K562 (cell line): ENCODE measurements at regions not wholly inside any gene's neighbourhood (a gene's known extent, or its start where the extent isn't known, plus 50 kb on each side); places are given as distances from the start of the nearest gene placed in this dataset.

ENCODE experiments used
- JUND ChIP-seq, 2 experiments: IDR thresholded peaks; 2 replicates in 1 of 2; 3 replicates in 1 of 2; pipeline ENCODE4 v1.6.1; 2011; ENCODE audit warnings: borderline replicate concordance in 2 of 2, low read depth in 2 of 2, low read length in 2 of 2, improper control_type of control experiment in 1 of 2, missing biosample characterization in 1 of 2, missing genetic modification characterization in 1 of 2, missing genetic modification reagents in 1 of 2
- MTA2 ChIP-seq: fragments of 450-650 bp; IDR thresholded peaks from 2 replicates; pipeline ENCODE4 v1.6.1; 2016; ENCODE audit warnings: low read depth
- ZC3H4 ChIP-seq: sonication (generic); formaldehyde crosslinking; IDR thresholded peaks from 2 replicates; pipeline ENCODE4 v1.9.0; 2021; ENCODE audit warnings: missing genetic modification reagents, borderline replicate concordance
- TF ChIP-seq, protein P1 (sequence below), 3 experiments: fragments of 200-800 bp in 1 of 3; sonication (Bioruptor generic) in 1 of 3; sonication (generic) in 1 of 3; formaldehyde crosslinking in 1 of 3; IDR thresholded peaks; 2 replicates each; pipeline versions ENCODE4 v1.6.1 to v1.8.0; 2016 to 2022; ENCODE audit warnings: mild to moderate bottlenecking in 2 of 3, missing compliant biosample characterization in 2 of 3, missing genetic modification characterization in 2 of 3, missing genetic modification reagents in 1 of 3
- TF ChIP-seq, protein P2 (sequence below): fragments of 450-650 bp; conservative IDR thresholded peaks from 2 replicates; pipeline ENCODE4 v1.6.1; 2016; ENCODE audit warnings: missing genetic modification characterization, low read depth, mild to moderate bottlenecking, control low read depth, missing compliant biosample characterization

DNA sequence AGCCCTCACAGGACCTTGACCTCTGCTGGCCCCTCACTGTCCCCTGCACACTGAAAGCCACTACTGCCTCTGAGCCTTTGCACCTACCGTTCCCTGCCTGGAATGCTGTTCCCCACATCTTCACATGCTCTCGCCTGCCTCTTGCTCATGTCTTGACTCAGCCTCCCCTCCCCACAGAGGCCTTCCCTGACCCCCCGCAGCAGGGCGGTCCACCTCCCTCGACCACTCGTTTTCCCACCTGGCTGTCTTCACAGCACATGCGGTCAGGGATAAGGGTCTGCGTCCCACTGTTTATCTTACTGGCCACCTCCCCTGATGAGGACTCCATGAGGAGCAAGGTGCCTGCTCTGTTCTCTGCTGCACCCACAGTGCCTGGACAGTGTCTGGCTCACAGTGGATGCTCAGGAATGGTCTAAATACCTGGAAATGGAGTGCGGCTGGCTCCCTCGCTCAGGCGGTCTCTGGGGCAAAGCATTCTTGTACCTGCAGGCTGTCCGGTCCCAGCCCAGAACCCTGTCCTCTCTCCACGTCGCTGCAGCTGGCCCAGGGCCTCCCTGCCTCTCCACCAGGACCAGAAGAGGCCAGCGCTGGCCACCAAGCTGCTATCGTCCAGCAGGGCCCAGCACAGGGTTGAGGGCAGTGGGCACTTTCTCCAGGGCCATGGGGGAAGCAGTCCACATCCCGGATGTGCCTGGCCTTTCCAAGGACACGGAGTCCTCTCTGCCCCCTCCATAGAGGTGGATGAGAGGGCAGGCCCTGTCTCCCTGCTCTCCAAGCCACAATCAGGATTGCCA, 107.4 kb downstream of the NCOR2 start (continued):
- TF ChIP-seq, protein P1, sequence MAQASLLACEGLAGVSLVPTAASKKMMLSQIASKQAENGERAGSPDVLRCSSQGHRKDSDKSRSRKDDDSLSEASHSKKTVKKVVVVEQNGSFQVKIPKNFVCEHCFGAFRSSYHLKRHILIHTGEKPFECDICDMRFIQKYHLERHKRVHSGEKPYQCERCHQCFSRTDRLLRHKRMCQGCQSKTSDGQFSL (CRISPR knock-in tag; IDR thresholded peaks at IDR 0.05): no peak
- TF ChIP-seq, protein P1 (tag; IDR thresholded peaks at IDR 0.05): no peak
- no peak for TF ChIP-seq MTA2
- no peak for TF ChIP-seq JUND (IDR thresholded peaks at IDR 0.05; ENCODE audit: borderline replicate concordance, low read depth, low read length)
- no peak for TF ChIP-seq JUND (tag; IDR thresholded peaks at IDR 0.05; ENCODE audit: borderline replicate concordance, low read depth, low read length)
- no peak for TF ChIP-seq ZC3H4 (CRISPR knock-in tag)
- TF ChIP-seq, protein P2, sequence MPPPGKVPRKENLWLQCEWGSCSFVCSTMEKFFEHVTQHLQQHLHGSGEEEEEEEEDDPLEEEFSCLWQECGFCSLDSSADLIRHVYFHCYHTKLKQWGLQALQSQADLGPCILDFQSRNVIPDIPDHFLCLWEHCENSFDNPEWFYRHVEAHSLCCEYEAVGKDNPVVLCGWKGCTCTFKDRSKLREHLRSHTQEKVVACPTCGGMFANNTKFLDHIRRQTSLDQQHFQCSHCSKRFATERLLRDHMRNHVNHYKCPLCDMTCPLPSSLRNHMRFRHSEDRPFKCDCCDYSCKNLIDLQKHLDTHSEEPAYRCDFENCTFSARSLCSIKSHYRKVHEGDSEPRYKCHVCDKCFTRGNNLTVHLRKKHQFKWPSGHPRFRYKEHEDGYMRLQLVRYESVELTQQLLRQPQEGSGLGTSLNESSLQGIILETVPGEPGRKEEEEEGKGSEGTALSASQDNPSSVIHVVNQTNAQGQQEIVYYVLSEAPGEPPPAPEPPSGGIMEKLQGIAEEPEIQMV (tag): no peak
- TF ChIP-seq, all 486 proteins: peak for 2
